H1 (cell line): ENCODE measurements at regions not wholly inside any gene's neighbourhood (a gene's known extent, or its start where the extent isn't known, plus 50 kb on each side); places are given as distances from the start of the nearest gene placed in this dataset.

Experiments used
- CTCF ChIA-PET: fragments of 300-600 bp; sonication (Branson Sonifier 250); formaldehyde crosslinking; loops from one replicate; lab custom pipeline; 2021; ENCODE audit not compliant: partially characterized antibody; lab: Charles Lee
- POLR2A ChIA-PET: fragments of 300-600 bp; sonication (Branson Sonifier 250); formaldehyde crosslinking; loops from one replicate; lab custom pipeline; 2021; ENCODE audit warnings: inconsistent platforms; ENCODE audit not compliant: partially characterized antibody; lab: Charles Lee
- DNase-seq, 2 experiments: peaks; one replicate each; pipeline versions ENCODE4 v3.0.0 to v3.0.0-alpha.2; 2010 to 2022; ENCODE audit warnings: low spot score in 2 of 2, low read depth in 1 of 2, mixed read lengths in 1 of 2
- FAIRE-seq: peaks from 2 replicates; lab custom pipeline; 2011; peaks lifted over from hg19 to GRCh38; lab: Jason Lieb, UNC
- H2AFZ ChIP-seq: 2 replicates; pipeline ENCODE4 v1.8.1; 2012; ENCODE audit warnings: low read length, inconsistent platforms
- H2AK5ac ChIP-seq: 2 replicates; pipeline ENCODE4 v1.6.1; 2013; ENCODE audit warnings: low read depth, low read length
- H2BK120ac ChIP-seq: replicated peaks from 2 replicates; pipeline ENCODE3; 2013; ENCODE audit warnings: low read depth, low read length, inconsistent platforms
- H2BK12ac ChIP-seq: 2 replicates; pipeline ENCODE4 v1.6.1; 2013; ENCODE audit warnings: low read depth, low read length
- H2BK15ac ChIP-seq: 2 replicates; pipeline ENCODE4 v1.6.1; 2013; ENCODE audit warnings: low read length
- H2BK20ac ChIP-seq: 2 replicates; pipeline ENCODE4 v1.6.1; 2013; ENCODE audit warnings: low read length
- H2BK5ac ChIP-seq: 2 replicates; pipeline ENCODE4 v1.6.1; 2013; ENCODE audit warnings: low read depth, low read length
- H3K14ac ChIP-seq: 2 replicates; pipeline ENCODE4 v1.6.1; 2013; ENCODE audit warnings: inconsistent platforms; ENCODE audit not compliant: insufficient read length
- H3K18ac ChIP-seq: 2 replicates; pipeline ENCODE4 v1.6.1; 2013; ENCODE audit warnings: low read length; ENCODE audit errors: extremely low read depth
- H3K23ac ChIP-seq: 2 replicates; pipeline ENCODE4 v1.6.1; 2013; ENCODE audit warnings: inconsistent platforms; ENCODE audit not compliant: insufficient read length
- H3K23me2 ChIP-seq: 2 replicates; pipeline ENCODE4 v1.6.1; 2013; ENCODE audit warnings: low read depth, low read length
- H3K27ac ChIP-seq: 2 replicates; pipeline ENCODE4 v1.6.1; 2011; ENCODE audit warnings: low read depth, low read length, inconsistent platforms
- H3K27me3 ChIP-seq, 4 experiments: replicated peaks in 1 of 4; 1 replicate in 1 of 4; 2 replicates in 3 of 4; pipeline versions ENCODE4 v1.6.1 to v1.8.1; 2011 to 2013; ENCODE audit warnings: low read length in 3 of 4, mild to moderate bottlenecking in 3 of 4, inconsistent platforms in 2 of 4, mixed read lengths in 2 of 4, moderate library complexity in 1 of 4; ENCODE audit not compliant: control insufficient read depth in 3 of 4, insufficient read depth in 3 of 4; ENCODE audit errors: extremely low read depth in 1 of 4
- H3K36me3 ChIP-seq, 4 experiments: 2 replicates each; pipeline versions ENCODE4 v1.6.1 to v1.8.1; 2011 to 2013; ENCODE audit warnings: mild to moderate bottlenecking in 4 of 4, low read length in 3 of 4, moderate library complexity in 2 of 4, control low read depth in 1 of 4, inconsistent platforms in 1 of 4; ENCODE audit not compliant: insufficient read depth in 4 of 4, control insufficient read depth in 2 of 4
- H3K4ac ChIP-seq: replicated peaks from 2 replicates; pipeline ENCODE3; 2013; ENCODE audit warnings: low read length, low read depth, mixed read lengths, inconsistent platforms; ENCODE audit not compliant: insufficient read length
- H3K4me1 ChIP-seq, 4 experiments: replicated peaks in 1 of 4; 1 replicate in 1 of 4; 2 replicates in 3 of 4; pipeline versions ENCODE4 v1.6.1 to v1.8.1; 2011 to 2013; ENCODE audit warnings: low read length in 3 of 4, inconsistent platforms in 2 of 4, mixed read lengths in 1 of 4; ENCODE audit not compliant: insufficient read depth in 4 of 4, control insufficient read depth in 3 of 4
- H3K4me2 ChIP-seq, 2 experiments: 2 replicates each; pipeline versions ENCODE4 v1.6.1 to v1.8.1; 2011 to 2013; ENCODE audit warnings: low read depth in 2 of 2, low read length in 2 of 2, control low read depth in 1 of 2, inconsistent platforms in 1 of 2, mild to moderate bottlenecking in 1 of 2; ENCODE audit not compliant: insufficient read depth in 1 of 2
- H3K4me3 ChIP-seq, 4 experiments: fragments of 200-600, 300-600 bp in 1 of 4; sonication (generic), shearing (Covaris generic), sonication (Bioruptor Twin) in 1 of 4; 2 replicates each; pipeline versions ENCODE4 v1.5.1 to v1.8.1; 2011 to 2016; ENCODE audit warnings: low read length in 4 of 4, low read depth in 3 of 4, control low read depth in 2 of 4, inconsistent platforms in 2 of 4, mild to moderate bottlenecking in 2 of 4, mixed read lengths in 1 of 4, moderate library complexity in 1 of 4; ENCODE audit not compliant: insufficient read depth in 2 of 4; ENCODE audit errors: extremely low read depth in 1 of 4
- H3K56ac ChIP-seq: replicated peaks from 2 replicates; pipeline ENCODE3; 2013; ENCODE audit warnings: low read depth, mild to moderate bottlenecking, mixed read lengths, low read length, inconsistent platforms; ENCODE audit not compliant: insufficient read length
- H3K79me1 ChIP-seq: 2 replicates; pipeline ENCODE4 v1.6.1; 2013; ENCODE audit warnings: low read depth, low read length, control low read depth
- H3K79me2 ChIP-seq, 2 experiments: 2 replicates each; pipeline versions ENCODE4 v1.6.1 to v1.8.1; 2012 to 2013; ENCODE audit warnings: low read length in 2 of 2, mild to moderate bottlenecking in 2 of 2, inconsistent platforms in 1 of 2; ENCODE audit not compliant: insufficient read depth in 2 of 2, control insufficient read depth in 1 of 2
- H3K9ac ChIP-seq, 4 experiments: replicated peaks in 1 of 4; 1 replicate in 1 of 4; 2 replicates in 3 of 4; pipeline versions ENCODE4 v1.6.1 to v1.8.1; 2011 to 2013; ENCODE audit warnings: low read depth in 3 of 4, low read length in 3 of 4, control low read depth in 2 of 4, mild to moderate bottlenecking in 2 of 4, moderate library complexity in 2 of 4, inconsistent platforms in 1 of 4; ENCODE audit errors: extremely low read depth in 1 of 4
- H3K9me3 ChIP-seq, 2 experiments: 2 replicates each; pipeline versions ENCODE4 v1.6.1 to v1.8.1; 2012 to 2013; ENCODE audit warnings: mild to moderate bottlenecking in 2 of 2, moderate library complexity in 2 of 2, control low read depth in 1 of 2, inconsistent platforms in 1 of 2, low read depth in 1 of 2, low read length in 1 of 2, mixed read lengths in 1 of 2; ENCODE audit not compliant: insufficient read depth in 2 of 2
- H4K20me1 ChIP-seq, 2 experiments: replicated peaks in 1 of 2; 2 replicates each; pipeline versions ENCODE3 to v1.8.1; 2011 to 2013; ENCODE audit warnings: inconsistent platforms in 2 of 2, low read length in 2 of 2, mild to moderate bottlenecking in 1 of 2; ENCODE audit not compliant: insufficient read depth in 2 of 2, control insufficient read depth in 1 of 2
- H4K5ac ChIP-seq: 2 replicates; pipeline ENCODE4 v1.6.1; 2013; ENCODE audit warnings: low read length, low read depth, mixed read lengths, inconsistent platforms; ENCODE audit not compliant: insufficient read length
- H4K8ac ChIP-seq: 2 replicates; pipeline ENCODE4 v1.8.0; 2013; ENCODE audit warnings: mild to moderate bottlenecking, moderate library complexity, low read length, inconsistent platforms; ENCODE audit not compliant: insufficient read depth; ENCODE audit errors: extremely low read depth
- H4K91ac ChIP-seq: replicated peaks from 2 replicates; pipeline ENCODE3; 2013; ENCODE audit warnings: low read length, mixed read lengths, inconsistent platforms; ENCODE audit not compliant: insufficient read length
- BCL11A ChIP-seq, 2 experiments: IDR thresholded peaks; one replicate each; pipeline ENCODE4 v1.6.1; 2011; ENCODE audit warnings: low read depth in 2 of 2, low read length in 2 of 2, mild to moderate bottlenecking in 2 of 2
- BRCA1 ChIP-seq: IDR thresholded peaks from 2 replicates; pipeline ENCODE4 v1.6.1; 2012; ENCODE audit warnings: low read depth, low read length, improper control_type of control experiment
- CHD1 ChIP-seq: IDR thresholded peaks from 2 replicates; pipeline ENCODE4 v1.6.1; 2012; ENCODE audit warnings: low read depth, low read length, improper control_type of control experiment
- CHD2 ChIP-seq: IDR thresholded peaks from 2 replicates; pipeline ENCODE4 v1.6.1; 2012; ENCODE audit warnings: low read length, improper control_type of control experiment
- JUND ChIP-seq: IDR thresholded peaks from 2 replicates; pipeline ENCODE4 v1.6.1; 2011; ENCODE audit warnings: mild to moderate bottlenecking, improper control_type of control experiment, low read length
- SRF ChIP-seq: IDR thresholded peaks from 2 replicates; pipeline ENCODE4 v1.6.1; 2011; ENCODE audit warnings: mild to moderate bottlenecking, low read depth, low read length, moderate library complexity
- TAF7 ChIP-seq: optimal IDR thresholded peaks from 2 replicates; pipeline ENCODE3; 2011; ENCODE audit warnings: low read depth, mild to moderate bottlenecking, inconsistent platforms, low read length, moderate library complexity, borderline replicate concordance
- WGBS, 2 experiments: shearing (Covaris generic) in 1 of 2; methylation state at CpG; one replicate each; pipeline versions ENCODE4 v1.1.6 to v1.1.7; 2013 to 2015; ENCODE audit warnings: low lambda C conversion rate in 2 of 2, mixed read lengths in 2 of 2, inconsistent platforms in 1 of 2, low coverage in 1 of 2, missing lambda C conversion rate in 1 of 2; ENCODE audit not compliant: insufficient replicate concordance in 2 of 2, insufficient coverage in 1 of 2, insufficient read length in 1 of 2; ENCODE audit errors: extremely low coverage in 1 of 2, missing lambda C conversion rate in 1 of 2; 5-methylcytosine and 5-hydroxymethylcytosine counted together

DNA sequence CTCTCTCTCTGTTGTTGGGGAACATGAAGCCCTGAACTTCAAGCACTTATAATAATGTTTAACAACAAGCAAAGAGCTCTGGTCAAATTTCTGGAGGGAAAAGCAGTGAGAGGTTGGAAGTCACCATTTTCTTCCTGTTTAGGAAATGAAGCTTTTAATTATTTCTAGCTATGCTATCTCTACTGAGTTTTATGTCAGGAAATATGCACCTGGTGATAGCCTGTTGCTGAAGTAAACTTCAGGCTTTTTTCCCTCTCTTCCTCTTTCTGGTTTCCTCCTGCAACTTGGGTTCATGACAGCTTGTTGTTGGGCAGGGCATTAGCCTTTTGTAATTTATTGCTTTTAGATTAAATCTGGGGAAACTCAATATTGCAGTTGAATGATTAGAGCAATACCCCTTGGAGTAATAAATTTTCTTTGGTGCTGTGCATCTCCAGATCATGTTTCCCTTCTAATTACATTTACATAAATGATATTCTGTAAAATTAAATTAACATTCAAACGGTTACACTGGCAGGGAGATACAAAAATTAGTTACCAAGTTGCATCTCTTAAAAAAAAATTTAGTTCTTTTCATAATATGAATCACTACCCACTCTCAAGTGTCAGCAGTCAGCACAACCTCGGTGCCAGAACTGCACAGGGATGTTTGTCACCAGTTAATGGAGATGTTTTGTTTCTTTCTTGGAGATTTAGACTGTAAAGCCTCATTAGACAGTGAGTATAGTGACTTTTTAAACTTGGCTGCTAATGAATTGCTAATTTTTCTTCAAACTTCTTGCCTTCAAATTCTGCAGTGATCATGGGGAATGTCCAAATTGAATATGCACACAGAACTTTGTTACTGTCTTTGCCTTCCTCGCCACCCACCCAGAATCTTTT, 466.6 kb upstream of the ETAA1 start:
- H3K36me3 ChIP-seq = no peaks in the 10 kb centered on the region
- no peaks in the 10 kb centered on the region for H4K20me1 ChIP-seq
- no peak overlapping the region for H3K9ac ChIP-seq
- no peak overlapping the region for H3K18ac ChIP-seq
- no peak overlapping the region for H2BK12ac ChIP-seq
- no peak overlapping the region for H3K14ac ChIP-seq
- no peak overlapping the region for H3K56ac ChIP-seq
- no peak overlapping the region for H3K4me2 ChIP-seq
- ChIA-PET CTCF (no interaction called here), POLR2A (no interaction called here)
- H4K5ac ChIP-seq = no peak overlapping the region
- no peak overlapping the region for H3K23ac ChIP-seq
- no peak overlapping the region for H2BK15ac ChIP-seq
- H2AK5ac ChIP-seq = no peak overlapping the region
- no peak for DNase-seq
- H3K4me1 ChIP-seq = no peaks in the 10 kb centered on the region
- 95% methylated on average over 3 of the region's 3 CpGs; no CpG with 5 or more reads in 1 of the 2 experiments for WGBS, 2 experiments
- H2BK20ac ChIP-seq = no peak overlapping the region
- TF ChIP-seq BRCA1 = no peak
- TF ChIP-seq SRF = no peak
- TF ChIP-seq CHD1 = no peak
- TF ChIP-seq BCL11A (IDR thresholded peaks at IDR 0.05; ENCODE audit: low read depth in 2 of 2, low read length in 2 of 2) = no peak
- no peak for TF ChIP-seq CHD2
- TF ChIP-seq TAF7 = no peak
- no peak for TF ChIP-seq JUND
- no peak overlapping the region for H2BK5ac ChIP-seq
- H3K27ac ChIP-seq = no peak overlapping the region
- H3K23me2 ChIP-seq = no peaks in the 10 kb centered on the region
- no peak overlapping the region for H4K8ac ChIP-seq
- no peaks in the 10 kb centered on the region for H3K79me1 ChIP-seq
- no peaks in the 10 kb centered on the region for H3K27me3 ChIP-seq
- H2BK120ac ChIP-seq = no peak overlapping the region
- H3K4ac ChIP-seq = no peak overlapping the region
- no peak overlapping the region for H3K4me3 ChIP-seq
- H3K9me3 ChIP-seq = no peaks in the 10 kb centered on the region
- FAIRE-seq = no peak
- H2AFZ ChIP-seq = no peak overlapping the region
- H4K91ac ChIP-seq = no peak overlapping the region
- no peaks in the 10 kb centered on the region for H3K79me2 ChIP-seq
